Testis (tissue), 2 donors: ENCODE measurements at regions not wholly inside any gene's neighbourhood (a gene's known extent, or its start where the extent isn't known, plus 50 kb on each side); places are given as distances from the start of the nearest gene placed in this dataset.

Source experiments
- DNase-seq: peaks from one replicate; pipeline ENCODE4 v3.0.0-alpha.2; 2019
- H3K27ac ChIP-seq, 2 donors: fragments of 200-600 bp; sonication (generic); one replicate each; pipeline ENCODE4 v1.5.1; 2019
- H3K27me3 ChIP-seq: fragments of 200-600 bp; sonication (generic); one replicate; pipeline ENCODE4 v1.5.1; 2019
- H3K36me3 ChIP-seq: fragments of 200-600 bp; sonication (generic); one replicate; pipeline ENCODE4 v1.5.1; 2017; ENCODE audit warnings: low read depth; ENCODE audit errors: missing control alignments
- H3K4me1 ChIP-seq: fragments of 200-600 bp; sonication (generic); one replicate; pipeline ENCODE4 v1.5.1; 2019
- H3K4me3 ChIP-seq, 2 donors: fragments of 200-600 bp; sonication (generic); one replicate each; pipeline ENCODE4 v1.5.1; 2017 to 2019
- H3K9me3 ChIP-seq: fragments of 200-600 bp; sonication (generic); one replicate; pipeline ENCODE4 v1.5.1; 2017
- POLR2A ChIP-seq: fragments of 450-650 bp; IDR thresholded peaks from one replicate; pipeline ENCODE4 v1.6.1; 2017; ENCODE audit warnings: antibody characterized with exemption, mild to moderate bottlenecking, moderate library complexity
- WGBS, 2 donors: methylation state at CpG; one replicate each; pipeline ENCODE4 v1.1.5; 2018; 5-methylcytosine and 5-hydroxymethylcytosine counted together
- intact Hi-C: fragments of 100-400 bp; cut with DNase I; formaldehyde crosslinking; loops from one replicate; pipeline ENCODE4 v1.15.1; 2023; ENCODE audit warnings: low total_unique reads
- TF ChIP-seq, protein P1 (sequence below), 3 experiments: fragments of 450-650 bp in 2 of 3; fragments of 200-600 bp in 1 of 3; sonication (generic) in 1 of 3; IDR thresholded peaks; one replicate each; pipeline ENCODE4 v1.5.1; 2016 to 2019; ENCODE audit warnings: antibody characterized with exemption in 3 of 3, mild to moderate bottlenecking in 2 of 3, moderate library complexity in 1 of 3

- no peaks in the 10 kb centered on the region for H3K36me3 ChIP-seq
- H3K9me3 ChIP-seq = no peaks in the 10 kb centered on the region
- intact Hi-C loops = no loop called here
- H3K27me3 ChIP-seq = no peaks in the 10 kb centered on the region
- DNase-seq = no peak
- no peak overlapping the region for H3K27ac ChIP-seq
- TF ChIP-seq POLR2A = no peak
- TF ChIP-seq, protein P1, sequence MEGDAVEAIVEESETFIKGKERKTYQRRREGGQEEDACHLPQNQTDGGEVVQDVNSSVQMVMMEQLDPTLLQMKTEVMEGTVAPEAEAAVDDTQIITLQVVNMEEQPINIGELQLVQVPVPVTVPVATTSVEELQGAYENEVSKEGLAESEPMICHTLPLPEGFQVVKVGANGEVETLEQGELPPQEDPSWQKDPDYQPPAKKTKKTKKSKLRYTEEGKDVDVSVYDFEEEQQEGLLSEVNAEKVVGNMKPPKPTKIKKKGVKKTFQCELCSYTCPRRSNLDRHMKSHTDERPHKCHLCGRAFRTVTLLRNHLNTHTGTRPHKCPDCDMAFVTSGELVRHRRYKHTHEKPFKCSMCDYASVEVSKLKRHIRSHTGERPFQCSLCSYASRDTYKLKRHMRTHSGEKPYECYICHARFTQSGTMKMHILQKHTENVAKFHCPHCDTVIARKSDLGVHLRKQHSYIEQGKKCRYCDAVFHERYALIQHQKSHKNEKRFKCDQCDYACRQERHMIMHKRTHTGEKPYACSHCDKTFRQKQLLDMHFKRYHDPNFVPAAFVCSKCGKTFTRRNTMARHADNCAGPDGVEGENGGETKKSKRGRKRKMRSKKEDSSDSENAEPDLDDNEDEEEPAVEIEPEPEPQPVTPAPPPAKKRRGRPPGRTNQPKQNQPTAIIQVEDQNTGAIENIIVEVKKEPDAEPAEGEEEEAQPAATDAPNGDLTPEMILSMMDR (IDR thresholded peaks at IDR 0.05) = no peak
- H3K4me1 ChIP-seq = no peaks in the 10 kb centered on the region
- 65 to 67% methylated on average over 4 of the region's 4 CpGs for WGBS, 2 donors
- H3K4me3 ChIP-seq = no peak overlapping the region
Measured at GRCh38 chr16:7921345-7921744, 588.7 kb downstream of the RBFOX1 start.

DNA sequence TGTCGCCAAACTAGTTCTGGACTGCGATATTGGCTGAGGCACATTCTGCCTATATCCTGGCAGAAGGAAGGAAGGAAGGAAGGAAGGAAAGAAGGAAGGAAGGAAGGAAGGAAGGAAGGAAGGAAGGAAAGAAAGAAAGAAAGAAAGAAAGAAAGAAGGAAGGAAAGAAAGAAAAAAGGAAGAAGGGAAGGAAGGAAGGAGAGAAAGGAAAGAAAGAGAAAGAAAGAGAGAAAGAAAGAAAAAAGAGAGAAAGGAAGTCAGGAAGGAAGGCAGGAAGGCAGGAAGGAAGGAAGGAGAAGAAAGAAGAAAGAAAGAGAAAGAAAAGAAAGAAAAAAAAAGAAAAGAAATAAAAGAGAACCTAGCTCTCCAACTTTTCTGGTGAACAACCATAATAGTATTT is 587.1 kb downstream of the RBFOX1 start:
- H3K4me3 ChIP-seq = no peak overlapping the region
- TF ChIP-seq POLR2A = no peak
- TF ChIP-seq, protein P1 (IDR thresholded peaks at IDR 0.05) = no peak
- no peak for DNase-seq
- no peaks in the 10 kb centered on the region for H3K36me3 ChIP-seq
- H3K27ac ChIP-seq = no peak overlapping the region
- no peaks in the 10 kb centered on the region for H3K27me3 ChIP-seq
- no peaks in the 10 kb centered on the region for H3K9me3 ChIP-seq
- WGBS, 2 donors = 87 to 97% methylated on average over 2 of the region's 2 CpGs
- no peaks in the 10 kb centered on the region for H3K4me1 ChIP-seq
- intact Hi-C loops = no loop called here

DNA sequence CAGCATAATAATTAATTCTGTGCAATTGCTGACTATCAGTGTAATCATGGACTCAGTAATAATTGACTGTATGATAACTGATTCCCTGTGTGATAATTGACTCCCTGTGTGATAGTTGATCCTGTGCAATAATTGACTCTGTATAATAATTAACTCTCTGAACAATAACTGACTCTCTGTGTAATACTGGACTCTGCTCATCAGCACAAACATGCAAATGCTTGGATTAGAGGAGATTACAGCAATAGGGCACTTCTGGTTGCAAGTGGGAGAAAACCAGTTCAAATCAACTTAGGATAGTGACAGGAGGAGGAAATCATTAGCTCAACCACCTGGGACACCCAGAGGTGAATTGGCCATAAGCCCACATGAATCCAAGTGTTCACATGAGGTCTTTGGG is 582.1 kb downstream of the RBFOX1 start:
- Histone ChIP-seq H3K27me3 (no peaks in the 10 kb centered on the region), H3K4me3 (no peak overlapping the region), H3K36me3 (no peaks in the 10 kb centered on the region), H3K9me3 (no peaks in the 10 kb centered on the region), H3K27ac (no peak overlapping the region), H3K4me1 (no peaks in the 10 kb centered on the region)
- DNase-seq = no peak
- intact Hi-C loops = no loop called here
- TF ChIP-seq POLR2A = no peak
- TF ChIP-seq, protein P1 (IDR thresholded peaks at IDR 0.05) = no peak

DNA sequence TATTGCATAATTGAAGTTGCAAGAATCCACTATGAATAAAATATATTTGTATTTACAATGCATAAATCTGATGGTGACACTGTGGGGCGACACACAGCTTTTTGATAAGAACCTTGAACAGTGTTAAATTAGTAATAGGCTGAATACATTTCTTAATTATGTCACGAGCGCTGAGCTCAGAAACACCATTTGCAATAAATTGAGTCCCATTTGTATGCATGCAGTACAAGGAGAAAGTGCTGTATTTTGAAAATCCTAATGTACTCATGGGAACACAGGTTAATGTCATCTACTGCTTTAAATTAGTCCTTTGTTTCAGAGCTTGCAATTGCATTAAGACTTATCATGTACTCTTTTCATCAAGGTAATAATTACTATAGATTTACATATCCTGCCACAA is 579.5 kb downstream of the RBFOX1 start:
- no peaks in the 10 kb centered on the region for H3K9me3 ChIP-seq
- DNase-seq = no peak
- no peaks in the 10 kb centered on the region for H3K27me3 ChIP-seq
- no peak overlapping the region for H3K27ac ChIP-seq
- 86 to 91% methylated on average over 3 of the region's 3 CpGs for WGBS, 2 donors
- no peaks in the 10 kb centered on the region for H3K4me1 ChIP-seq
- intact Hi-C loops = no loop called here
- TF ChIP-seq, protein P1 (IDR thresholded peaks at IDR 0.05) = no peak
- no peak for TF ChIP-seq POLR2A
- no peak overlapping the region for H3K4me3 ChIP-seq
- no peaks in the 10 kb centered on the region for H3K36me3 ChIP-seq

- TF ChIP-seq POLR2A = no peak
- TF ChIP-seq, protein P1 (IDR thresholded peaks at IDR 0.05) = no peak
- no peaks in the 10 kb centered on the region for H3K27me3 ChIP-seq
- H3K36me3 ChIP-seq = no peaks in the 10 kb centered on the region
- DNase-seq = no peak
- H3K4me3 ChIP-seq = no peak overlapping the region
- intact Hi-C loops = no loop called here
- H3K4me1 ChIP-seq = no peaks in the 10 kb centered on the region
- no peak overlapping the region for H3K27ac ChIP-seq
- H3K9me3 ChIP-seq = no peaks in the 10 kb centered on the region
- WGBS, 2 donors = 67 to 72% methylated on average over 7 of the region's 7 CpGs
Measured at GRCh38 chr16:7910116-7910515, 577.5 kb downstream of the RBFOX1 start.
